Activated CD4-positive, alpha-beta T cell treated with anti-CD3 and anti-CD28 coated beads, Interleukin-2, amount 10 ng/mL, durations not matched to agents 24 days and 14 days (primary cell): ENCODE measurements at regions not wholly inside any gene's neighbourhood (a gene's known extent, or its start where the extent isn't known, plus 50 kb on each side); places are given as distances from the start of the nearest gene placed in this dataset.

Experiments used
- DNase-seq: peaks from one replicate; pipeline ENCODE4 v3.0.0; 2022
- H3K27ac Mint-ChIP-seq: one replicate; pipeline ENCODE4 v1.8.0; 2022; ENCODE audit warnings: mild to moderate bottlenecking, mixed read lengths
- H3K27me3 Mint-ChIP-seq: one replicate; pipeline ENCODE4 v1.8.0; 2022; ENCODE audit warnings: mixed read lengths
- H3K36me3 Mint-ChIP-seq: one replicate; pipeline ENCODE4 v1.8.0; 2022; ENCODE audit warnings: low read depth, mild to moderate bottlenecking, mixed read lengths
- H3K4me1 Mint-ChIP-seq: one replicate; pipeline ENCODE4 v1.8.0; 2021; ENCODE audit warnings: mixed read lengths
- H3K4me3 Mint-ChIP-seq: one replicate; pipeline ENCODE4 v1.8.0; 2022; ENCODE audit warnings: mild to moderate bottlenecking, moderate library complexity, mixed read lengths
- H3K9me3 Mint-ChIP-seq: one replicate; pipeline ENCODE4 v1.8.0; 2021; ENCODE audit warnings: mixed read lengths
- intact Hi-C: fragments of 100-400 bp; cut with micrococcal nuclease; formaldehyde crosslinking; loops from one replicate; pipeline ENCODE4 v1.15.1; 2023

DNA sequence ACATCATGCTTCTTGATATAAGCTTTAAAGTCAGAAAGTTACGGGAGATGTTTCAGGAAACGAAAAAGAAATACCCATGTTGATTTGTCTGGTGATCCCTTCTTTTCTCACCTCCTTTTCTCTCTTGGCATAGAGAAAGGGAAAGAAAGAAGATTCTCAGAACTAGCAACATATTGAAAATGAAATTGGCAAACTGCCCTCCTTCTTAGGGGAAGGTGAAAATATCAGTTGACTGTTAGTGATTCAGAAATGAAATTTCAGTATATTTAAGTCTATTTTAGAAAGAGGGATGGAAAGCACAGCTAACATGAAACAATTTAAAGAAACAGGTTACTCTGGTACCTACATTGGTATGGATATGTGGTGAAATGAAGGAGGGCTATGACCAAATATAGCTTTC lies 918.1 kb downstream of the METTL15 start:
- Mint-ChIP-seq H3K4me1 (no peaks in the 10 kb centered on the region), H3K36me3 (no peaks in the 10 kb centered on the region), H3K27ac (no peak overlapping the region), H3K9me3 (no peaks in the 10 kb centered on the region), H3K4me3 (no peak overlapping the region), H3K27me3 (no peaks in the 10 kb centered on the region)
- DNase-seq = no peak
- intact Hi-C loops = no loop called here

DNA sequence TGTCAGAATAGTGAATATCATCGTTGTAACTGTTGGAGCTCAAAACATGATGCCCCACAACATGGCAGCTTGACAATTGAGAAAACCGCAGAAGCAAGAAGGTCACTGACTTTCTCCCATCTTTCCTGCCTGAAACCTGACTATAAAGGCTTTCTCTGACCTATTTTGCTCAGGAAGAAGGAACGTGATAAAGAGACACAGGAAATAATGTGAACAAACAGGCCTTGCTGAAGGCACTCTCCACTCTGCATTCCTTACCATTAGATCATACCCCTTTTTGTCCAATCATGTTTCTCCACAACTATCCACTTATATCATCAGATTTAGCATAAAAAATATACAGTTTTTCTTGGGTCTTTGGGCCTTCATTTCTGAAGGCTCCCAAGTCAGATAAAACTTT lies 916.8 kb downstream of the METTL15 start:
- Mint-ChIP-seq H3K36me3 (no peaks in the 10 kb centered on the region), H3K27me3 (no peaks in the 10 kb centered on the region), H3K4me1 (no peaks in the 10 kb centered on the region), H3K4me3 (no peak overlapping the region), H3K27ac (no peak overlapping the region), H3K9me3 (no peaks in the 10 kb centered on the region)
- no peak for DNase-seq
- intact Hi-C loops = no loop called here

DNA sequence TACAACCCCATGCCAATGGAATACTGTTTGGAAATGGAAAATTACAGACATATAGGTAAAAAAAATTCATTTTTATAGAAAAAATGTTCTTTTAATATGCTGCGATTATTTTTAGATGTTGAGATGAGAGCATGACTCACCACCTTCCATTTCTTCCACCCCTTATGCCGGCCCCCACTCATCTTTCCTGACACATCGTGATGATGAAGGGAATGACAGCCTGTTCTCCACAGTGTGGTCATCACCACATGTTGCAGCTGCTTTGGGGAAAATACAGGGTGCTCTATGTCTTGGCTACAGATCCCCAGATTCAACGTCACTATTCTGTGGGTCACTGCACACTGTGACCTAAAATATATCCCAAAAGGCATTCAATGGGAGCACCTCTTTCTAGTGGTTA lies 916.2 kb downstream of the METTL15 start:
- no peaks in the 10 kb centered on the region for H3K9me3 Mint-ChIP-seq
- no peak overlapping the region for H3K27ac Mint-ChIP-seq

DNA sequence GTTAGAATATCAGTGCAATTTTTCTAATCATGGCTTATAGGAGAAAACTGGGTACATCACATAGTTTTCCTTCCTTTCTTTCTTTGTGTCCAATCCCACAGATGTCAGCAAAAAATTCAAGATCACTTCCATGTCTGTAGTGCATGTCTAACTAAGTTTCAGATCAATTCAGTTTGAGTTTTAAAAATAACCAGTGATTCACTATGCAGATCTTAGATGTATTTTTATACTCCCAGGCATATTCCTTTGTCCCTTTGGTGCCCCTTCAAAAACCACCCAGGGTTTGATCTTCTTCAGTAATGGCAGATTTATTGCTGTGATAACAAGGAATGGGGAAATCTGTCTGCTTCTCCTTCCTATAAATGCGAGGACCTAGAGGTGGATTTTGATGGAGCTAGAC lies 915.6 kb downstream of the METTL15 start:
- H3K4me1 Mint-ChIP-seq = no peaks in the 10 kb centered on the region
- H3K9me3 Mint-ChIP-seq = no peaks in the 10 kb centered on the region
- no peaks in the 10 kb centered on the region for H3K27me3 Mint-ChIP-seq
- no peak for DNase-seq
- intact Hi-C loops = no loop called here
- H3K36me3 Mint-ChIP-seq = no peaks in the 10 kb centered on the region
- H3K27ac Mint-ChIP-seq = no peak overlapping the region
- H3K4me3 Mint-ChIP-seq = no peak overlapping the region

More for the DNA sequence above, 916.2 kb downstream of the METTL15 start:
- Mint-ChIP-seq H3K27me3 (no peaks in the 10 kb centered on the region), H3K4me3 (no peak overlapping the region), H3K4me1 (no peaks in the 10 kb centered on the region), H3K36me3 (no peaks in the 10 kb centered on the region)
- no peak for DNase-seq
- intact Hi-C loops = no loop called here

DNA sequence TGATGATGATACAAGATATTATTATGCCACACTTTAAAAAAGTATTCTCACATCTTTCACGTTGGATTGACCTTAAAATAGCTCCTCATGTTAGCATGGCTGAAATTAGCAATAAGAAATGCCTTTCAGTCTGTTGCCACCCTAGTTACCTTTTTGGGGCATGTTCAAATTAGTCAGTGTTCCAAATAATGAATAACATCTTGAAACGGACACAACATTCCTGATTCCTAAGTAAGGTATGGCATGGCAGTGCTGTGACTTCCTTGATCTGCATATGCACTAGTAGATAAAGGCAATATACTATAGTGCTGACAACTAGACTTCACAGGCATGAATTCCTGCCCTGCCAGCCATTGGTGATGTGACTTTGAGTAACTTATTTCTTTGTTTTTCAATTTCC lies 914.5 kb downstream of the METTL15 start:
- Mint-ChIP-seq H3K9me3 (no peaks in the 10 kb centered on the region), H3K36me3 (no peaks in the 10 kb centered on the region), H3K27me3 (no peaks in the 10 kb centered on the region), H3K4me1 (no peaks in the 10 kb centered on the region), H3K4me3 (no peak overlapping the region), H3K27ac (no peak overlapping the region)
- DNase-seq = no peak
- intact Hi-C loops = no loop called here

DNA sequence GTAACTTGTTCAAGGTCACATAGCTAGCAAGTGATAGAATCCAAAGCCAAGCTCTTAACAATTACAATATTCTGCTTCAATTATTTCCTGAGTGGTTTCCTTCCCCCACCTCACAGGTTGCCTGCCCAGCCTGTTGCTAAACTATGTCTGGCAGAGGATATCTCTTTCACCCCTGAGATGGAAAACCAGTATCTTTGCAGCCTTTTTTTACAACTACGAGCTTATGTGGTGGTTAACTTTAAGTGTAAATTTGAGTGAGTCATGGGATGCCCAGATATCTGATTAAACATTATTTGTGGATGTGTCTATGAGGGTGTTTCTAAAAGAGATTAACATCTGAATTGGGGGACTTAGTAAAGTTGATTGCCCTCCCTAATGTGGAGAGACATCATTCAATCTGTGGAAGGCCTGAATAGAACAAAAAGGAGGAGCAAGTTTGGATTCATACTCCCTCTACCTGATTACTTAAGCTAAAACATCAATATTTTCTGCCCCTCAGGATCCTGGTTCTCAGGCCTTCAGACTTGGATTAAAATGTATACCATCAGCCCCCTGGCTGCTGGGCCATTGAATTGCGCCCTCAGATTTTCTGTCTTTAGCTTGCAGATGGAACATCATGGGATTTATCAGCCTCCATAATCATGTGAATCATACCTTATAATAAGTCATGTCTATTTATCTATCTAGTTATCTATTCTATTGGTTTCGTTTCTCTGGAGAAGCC lies 911.9 kb downstream of the METTL15 start:
- no peak for DNase-seq
- H3K4me3 Mint-ChIP-seq = no peak overlapping the region
- no peak overlapping the region for H3K27ac Mint-ChIP-seq
- intact Hi-C loops = no loop called here
- H3K9me3 Mint-ChIP-seq = no peaks in the 10 kb centered on the region
- no peaks in the 10 kb centered on the region for H3K4me1 Mint-ChIP-seq
- H3K27me3 Mint-ChIP-seq = no peaks in the 10 kb centered on the region
- H3K36me3 Mint-ChIP-seq = no peaks in the 10 kb centered on the region

DNA sequence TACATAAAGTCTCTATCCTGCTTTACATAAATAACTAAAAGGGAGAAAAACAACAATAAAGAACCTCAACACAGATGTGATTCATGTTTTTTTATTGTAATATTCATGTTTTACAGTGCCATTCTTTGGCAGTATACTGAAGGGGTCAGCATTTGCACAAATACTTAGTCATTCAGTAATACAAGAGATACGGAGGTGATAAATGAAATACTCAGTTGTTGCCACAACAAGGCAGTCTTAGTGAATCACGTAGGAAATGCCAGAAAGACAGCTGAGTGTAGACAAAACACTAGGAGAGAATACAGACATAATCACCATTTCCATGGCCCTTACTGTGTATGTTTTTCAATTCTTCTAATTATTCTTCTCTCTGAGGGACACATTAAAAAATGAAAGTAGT lies 910.4 kb downstream of the METTL15 start:
- Mint-ChIP-seq H3K36me3 (no peaks in the 10 kb centered on the region), H3K9me3 (no peaks in the 10 kb centered on the region), H3K27me3 (no peaks in the 10 kb centered on the region), H3K27ac (no peak overlapping the region), H3K4me1 (no peaks in the 10 kb centered on the region), H3K4me3 (no peak overlapping the region)
- intact Hi-C loops = no loop called here
- no peak for DNase-seq

DNA sequence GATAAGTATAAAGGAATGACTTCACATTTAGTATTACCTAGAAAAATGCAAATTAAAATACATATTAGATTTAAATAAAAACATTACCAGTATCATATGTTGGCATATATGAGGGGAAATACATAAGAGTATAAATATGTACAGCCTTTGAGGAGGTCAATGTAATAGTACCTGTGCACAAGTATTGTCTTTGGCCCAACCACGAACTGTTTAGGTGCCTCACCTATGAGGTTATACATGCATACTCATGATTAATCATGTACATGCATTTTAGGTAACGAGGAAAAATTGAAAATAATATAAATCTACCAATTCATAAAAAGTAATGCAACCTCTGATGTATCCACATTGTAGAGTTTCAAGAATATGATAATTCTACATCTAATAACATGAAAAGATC lies 909.8 kb downstream of the METTL15 start:
- no peak for DNase-seq
- H3K9me3 Mint-ChIP-seq = no peaks in the 10 kb centered on the region
- H3K4me3 Mint-ChIP-seq = no peak overlapping the region
- no peaks in the 10 kb centered on the region for H3K36me3 Mint-ChIP-seq
- intact Hi-C loops = no loop called here
- no peaks in the 10 kb centered on the region for H3K4me1 Mint-ChIP-seq
- no peak overlapping the region for H3K27ac Mint-ChIP-seq
- no peaks in the 10 kb centered on the region for H3K27me3 Mint-ChIP-seq

DNA sequence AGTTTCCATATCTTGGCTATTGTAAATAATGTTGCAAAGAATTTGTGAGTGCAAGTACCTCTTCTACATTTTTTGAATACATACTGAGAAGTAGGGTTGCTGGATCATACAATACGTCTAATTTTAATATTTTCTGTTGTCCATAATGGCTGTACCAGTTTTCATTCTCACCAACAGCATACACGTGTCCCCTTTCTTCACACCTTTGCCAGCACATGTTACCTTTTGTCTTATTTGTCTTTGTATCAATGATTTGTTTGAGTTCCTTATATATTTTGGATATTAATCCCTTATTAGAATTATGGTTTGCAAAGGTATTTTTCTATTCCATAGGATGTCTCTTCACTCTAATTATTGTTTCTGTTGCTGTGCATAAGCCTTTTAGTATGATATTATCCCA lies 904.3 kb downstream of the METTL15 start:
- Mint-ChIP-seq H3K4me1 (no peaks in the 10 kb centered on the region), H3K27ac (no peak overlapping the region), H3K9me3 (no peaks in the 10 kb centered on the region), H3K36me3 (no peaks in the 10 kb centered on the region), H3K4me3 (no peak overlapping the region), H3K27me3 (no peaks in the 10 kb centered on the region)
- no peak for DNase-seq
- intact Hi-C loops = no loop called here

DNA sequence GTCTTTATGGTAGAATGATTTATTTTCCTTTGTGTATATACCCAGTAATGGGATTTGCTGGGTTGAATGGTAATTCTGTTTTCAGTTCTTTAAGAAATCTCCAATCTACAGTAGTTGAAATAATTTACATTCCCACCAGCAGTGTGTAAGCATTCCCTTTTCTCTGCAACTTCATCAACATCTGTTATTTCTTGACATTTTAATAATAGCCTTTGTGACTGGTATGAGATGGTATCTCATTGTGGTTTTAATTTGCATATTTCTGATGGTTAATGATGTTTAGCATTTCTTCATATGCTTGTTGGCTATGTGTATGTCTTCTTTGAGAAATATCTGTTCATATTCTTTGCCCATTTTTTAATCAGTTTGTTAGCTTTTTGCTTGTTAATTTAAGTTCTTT lies 901.2 kb downstream of the METTL15 start:
- intact Hi-C loops = no loop called here

DNA sequence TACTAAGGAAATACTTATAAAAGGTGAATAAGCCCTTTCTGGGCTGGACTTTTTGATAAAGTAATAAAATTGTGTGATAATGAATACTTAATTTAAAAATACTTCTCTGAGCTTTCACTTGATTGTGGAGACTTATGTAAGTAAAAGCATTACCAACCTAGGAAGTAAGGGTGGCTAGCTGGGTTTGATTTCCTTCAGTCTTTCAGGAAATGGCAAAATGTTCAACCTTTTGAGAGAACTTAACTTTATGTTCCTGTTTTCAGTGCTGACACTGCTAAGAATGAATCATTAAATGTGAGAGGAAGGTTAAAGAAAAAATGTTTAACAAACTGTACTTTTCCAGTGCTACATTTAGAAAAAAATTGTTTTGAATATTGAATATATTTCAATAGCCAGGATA lies 900.3 kb downstream of the METTL15 start:
- DNase-seq = no peak
- Mint-ChIP-seq H3K4me1 (no peaks in the 10 kb centered on the region), H3K9me3 (peaks cover 3% of the 10 kb centered on the region), H3K27ac (no peak overlapping the region), H3K27me3 (no peaks in the 10 kb centered on the region), H3K4me3 (no peak overlapping the region), H3K36me3 (no peaks in the 10 kb centered on the region)
- intact Hi-C loops = no loop called here

More for the DNA sequence above, 901.2 kb downstream of the METTL15 start:
- Mint-ChIP-seq H3K27me3 (no peaks in the 10 kb centered on the region), H3K9me3 (peaks cover 3% of the 10 kb centered on the region), H3K4me3 (no peak overlapping the region), H3K27ac (no peak overlapping the region), H3K4me1 (no peaks in the 10 kb centered on the region), H3K36me3 (no peaks in the 10 kb centered on the region)
- no peak for DNase-seq

DNA sequence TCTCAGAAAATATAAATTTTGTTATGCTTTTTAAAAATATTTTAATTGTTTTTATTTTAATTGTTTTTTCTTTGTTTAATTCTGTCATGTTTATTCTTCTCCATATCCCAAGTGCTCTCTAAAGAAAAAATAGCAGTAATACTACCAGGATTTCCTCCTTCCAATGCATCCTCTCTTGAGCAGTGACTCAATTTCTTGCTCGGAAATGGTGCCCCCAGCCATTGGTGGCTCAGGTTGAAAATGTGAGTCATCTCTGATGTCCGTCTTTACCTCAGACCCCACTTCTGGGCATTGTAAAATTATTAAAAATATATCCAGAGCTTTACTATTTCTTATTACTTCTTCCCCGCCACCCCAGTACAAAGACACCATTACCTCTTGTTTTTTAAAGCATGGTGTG lies 898.5 kb downstream of the METTL15 start:
- H3K9me3 Mint-ChIP-seq = peaks cover 3% of the 10 kb centered on the region
- intact Hi-C loops = no loop called here
- H3K27ac Mint-ChIP-seq = no peak overlapping the region
- DNase-seq = no peak
- no peak overlapping the region for H3K4me3 Mint-ChIP-seq
- no peaks in the 10 kb centered on the region for H3K4me1 Mint-ChIP-seq
- H3K36me3 Mint-ChIP-seq = no peaks in the 10 kb centered on the region
- no peaks in the 10 kb centered on the region for H3K27me3 Mint-ChIP-seq

DNA sequence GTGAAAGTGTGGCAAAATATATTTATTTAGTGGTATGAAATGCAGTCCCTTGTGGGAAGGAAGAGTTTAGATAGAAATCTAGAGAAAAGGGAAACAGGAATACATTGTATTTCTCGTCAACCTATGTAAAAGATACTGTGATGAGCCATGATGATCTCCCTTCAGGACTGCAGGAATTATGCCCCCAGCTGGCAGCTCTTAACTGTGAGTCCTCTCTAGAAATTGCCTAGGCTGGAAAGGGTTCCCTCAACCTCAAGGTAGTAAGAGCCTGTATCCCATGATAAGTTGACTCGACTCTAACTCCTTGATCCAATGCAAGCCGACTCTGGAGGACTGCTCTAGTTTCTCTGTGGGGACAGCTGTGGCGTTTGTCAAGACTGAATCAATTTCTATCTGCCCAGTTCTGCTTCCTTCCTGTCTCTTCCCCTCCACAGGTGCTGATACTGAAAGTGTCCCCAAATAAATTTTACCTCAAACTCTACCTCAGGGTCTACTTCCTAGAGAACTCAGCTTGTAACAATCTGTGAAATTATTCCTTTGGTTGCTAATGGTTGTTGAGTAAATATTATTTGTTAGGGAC lies 897.3 kb downstream of the METTL15 start:
- Mint-ChIP-seq H3K27me3 (no peaks in the 10 kb centered on the region), H3K9me3 (peaks cover 3% of the 10 kb centered on the region), H3K4me3 (no peak overlapping the region), H3K36me3 (no peaks in the 10 kb centered on the region), H3K27ac (no peak overlapping the region), H3K4me1 (no peaks in the 10 kb centered on the region)
- intact Hi-C loops = no loop called here
- DNase-seq = no peak

DNA sequence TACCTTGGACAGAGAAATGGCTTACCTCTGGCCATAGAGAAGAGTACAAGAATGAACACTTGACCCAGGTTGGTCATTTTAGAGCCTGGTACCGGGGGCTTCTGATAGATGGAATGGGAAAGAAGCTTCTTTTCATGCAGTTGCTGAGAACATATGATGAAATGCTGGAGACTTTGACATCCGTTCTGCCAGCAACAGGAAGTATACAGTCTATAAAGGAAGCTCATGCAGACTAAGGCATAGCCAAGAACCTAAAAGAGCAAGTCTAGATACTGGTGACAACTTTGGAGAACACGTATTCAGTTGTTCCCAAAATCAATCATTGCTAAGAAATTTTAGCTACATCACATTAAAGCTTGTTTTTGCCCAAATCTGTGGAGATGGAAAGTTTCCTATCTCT lies 894.6 kb downstream of the METTL15 start:
- no peaks in the 10 kb centered on the region for H3K4me1 Mint-ChIP-seq
- H3K36me3 Mint-ChIP-seq = no peaks in the 10 kb centered on the region
- peaks cover 3% of the 10 kb centered on the region for H3K9me3 Mint-ChIP-seq
- H3K4me3 Mint-ChIP-seq = no peak overlapping the region
- no peaks in the 10 kb centered on the region for H3K27me3 Mint-ChIP-seq
- H3K27ac Mint-ChIP-seq = no peak overlapping the region
- intact Hi-C loops = no loop called here
- no peak for DNase-seq

DNA sequence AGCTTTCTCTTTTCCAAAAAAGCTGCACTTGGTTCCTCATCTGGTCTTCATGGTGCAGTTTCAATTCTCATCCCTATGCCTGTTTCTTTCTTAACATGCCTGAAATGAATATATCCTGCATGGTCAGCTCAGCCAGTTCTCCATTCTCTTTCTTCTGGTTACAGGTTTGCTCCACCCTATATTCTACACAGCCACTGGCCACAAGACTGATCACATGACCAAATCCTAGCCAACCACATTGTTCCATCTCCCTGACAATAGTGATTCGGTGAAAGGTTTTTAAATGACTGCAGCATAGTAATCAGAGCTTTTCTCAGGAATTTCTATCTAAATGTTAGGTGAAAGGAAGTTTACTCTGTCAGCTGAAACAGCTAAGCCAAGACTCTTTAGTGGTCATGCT lies 891.4 kb downstream of the METTL15 start:
- Mint-ChIP-seq H3K27me3 (no peaks in the 10 kb centered on the region), H3K27ac (no peak overlapping the region), H3K4me1 (no peaks in the 10 kb centered on the region), H3K9me3 (no peaks in the 10 kb centered on the region), H3K36me3 (no peaks in the 10 kb centered on the region), H3K4me3 (no peak overlapping the region)
- intact Hi-C loops = no loop called here
- no peak for DNase-seq
